NT2/D1 (cell line): ENCODE measurements at regions not wholly inside any gene's neighbourhood (a gene's known extent, or its start where the extent isn't known, plus 50 kb on each side); places are given as distances from the start of the nearest gene placed in this dataset.

Experiments
- YY1 ChIP-seq: IDR thresholded peaks from 2 replicates; pipeline ENCODE4 v1.6.1; 2011; ENCODE audit not compliant: insufficient read length, insufficient read depth
- ZNF274 ChIP-seq: IDR thresholded peaks from 2 replicates; pipeline ENCODE4 v1.6.1; 2011; ENCODE audit warnings: mild to moderate bottlenecking, low read depth, low read length

DNA sequence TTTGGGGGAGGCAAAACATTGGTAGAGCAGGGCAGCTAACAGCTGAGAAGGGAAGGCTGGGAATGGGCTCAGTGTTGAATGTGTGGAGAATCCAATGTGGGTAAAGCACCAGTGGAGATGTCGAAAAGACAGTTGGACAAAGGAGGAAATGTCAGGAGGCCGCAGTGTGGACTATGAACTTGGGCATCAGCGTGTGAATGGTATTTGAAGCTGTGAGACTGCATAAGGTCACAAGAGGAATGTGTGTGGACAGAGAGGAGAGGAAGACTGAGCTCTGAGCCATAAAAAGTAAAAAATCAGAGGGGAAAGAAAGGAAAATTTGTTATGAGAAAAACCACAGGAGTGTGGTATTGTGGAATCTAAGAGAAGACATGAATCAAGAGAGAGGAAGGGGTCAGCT, 99.4 kb upstream of the ADAMTS16 start:
- TF ChIP-seq YY1 (no peak), ZNF274 (no peak)
